ENCODE measurements at regions not wholly inside any gene's neighbourhood (a gene's known extent, or its start where the extent isn't known, plus 50 kb on each side); places are given as distances from the start of the nearest gene placed in this dataset.
"Not testable (repeated sequence)": the region's sequence is repeated elsewhere in the genome, so short reads cannot be mapped to it uniquely, and the experiment has no call there.

GRCh38 chr3:103977417-103977816, 1389.3 kb upstream of the ALCAM start:
- no peak for DNase-seq (ENCODE audit: low read depth in 2 of 2)

DNA sequence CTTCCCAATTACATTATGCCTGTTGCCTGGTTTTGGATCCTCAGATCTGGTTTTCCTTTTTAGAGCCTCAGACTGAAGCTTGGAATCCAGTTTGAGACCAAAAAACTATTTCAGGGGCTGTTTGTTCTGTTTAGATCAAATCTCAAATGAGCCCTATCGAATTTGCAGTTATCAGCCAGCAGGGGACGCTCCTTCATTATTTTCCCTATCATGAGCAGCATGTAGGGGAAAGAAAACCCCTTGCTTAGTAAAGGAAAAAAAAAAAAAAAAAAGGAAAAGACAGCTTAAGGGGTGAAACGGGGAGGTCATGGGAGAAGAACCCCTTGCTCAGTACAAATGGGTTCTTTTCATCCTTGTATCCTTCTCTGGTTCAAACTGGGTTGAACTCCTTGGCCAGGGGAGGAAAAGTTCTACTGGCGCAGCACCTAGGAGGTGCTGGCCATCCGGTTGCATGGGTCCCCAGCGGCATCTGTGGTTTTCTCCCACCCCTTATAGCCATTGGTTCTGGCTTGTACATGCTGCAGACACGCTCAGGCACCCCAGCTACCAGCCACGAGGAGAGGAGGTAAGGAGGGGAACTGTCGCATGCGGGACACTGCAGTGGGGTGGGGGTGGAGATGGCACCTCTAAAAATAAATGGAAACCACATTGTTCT, 1375.1 kb upstream of the ALCAM start:
- DNase-seq (ENCODE audit: low read depth in 2 of 2), result no peak

DNA sequence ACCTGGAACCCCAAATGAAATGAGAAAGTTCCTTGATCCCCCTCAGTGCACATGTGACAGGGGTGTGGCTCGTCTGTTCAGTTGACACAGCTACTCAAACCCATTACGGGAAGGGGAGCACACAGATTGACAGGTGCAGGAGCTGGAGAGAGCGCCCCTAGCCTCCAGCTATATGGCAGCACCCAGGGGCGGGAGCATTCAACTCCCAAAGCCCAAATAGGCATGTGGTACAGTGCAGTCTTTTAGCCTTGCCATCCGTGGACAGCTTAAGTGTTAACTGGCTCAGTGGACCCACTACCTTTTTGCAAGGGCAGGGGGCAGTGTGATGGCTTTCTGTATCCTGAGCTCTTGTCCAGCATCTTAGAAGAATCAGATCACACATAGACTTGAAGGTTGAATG, 1374.2 kb upstream of the ALCAM start:
- DNase-seq (ENCODE audit: low read depth in 2 of 2), result no peak

- DNase-seq (ENCODE audit: low read depth in 2 of 2), result no peak
Observed at GRCh38 chr3:104004956-104005355, 1361.8 kb upstream of the ALCAM start.

DNA sequence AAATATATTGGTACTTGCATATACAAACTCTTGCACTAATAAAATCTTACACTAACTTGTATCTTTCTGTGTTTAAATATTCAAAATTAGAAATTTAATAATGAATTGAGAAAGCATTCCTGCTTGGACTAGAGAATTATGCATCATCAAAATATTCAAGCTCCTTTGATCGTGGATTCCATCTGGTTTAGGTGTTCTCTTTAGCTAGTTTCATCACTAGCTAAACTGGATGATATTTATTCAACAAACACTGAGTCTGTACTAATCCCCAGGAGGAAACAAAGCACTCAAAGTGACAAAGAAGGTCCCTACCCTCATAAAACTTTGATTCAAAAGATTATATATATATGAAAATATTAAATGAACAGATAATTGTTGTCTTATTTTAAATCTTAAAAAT, 1360.9 kb upstream of the ALCAM start:
- no peak for DNase-seq (ENCODE audit: low read depth in 2 of 2)

DNA sequence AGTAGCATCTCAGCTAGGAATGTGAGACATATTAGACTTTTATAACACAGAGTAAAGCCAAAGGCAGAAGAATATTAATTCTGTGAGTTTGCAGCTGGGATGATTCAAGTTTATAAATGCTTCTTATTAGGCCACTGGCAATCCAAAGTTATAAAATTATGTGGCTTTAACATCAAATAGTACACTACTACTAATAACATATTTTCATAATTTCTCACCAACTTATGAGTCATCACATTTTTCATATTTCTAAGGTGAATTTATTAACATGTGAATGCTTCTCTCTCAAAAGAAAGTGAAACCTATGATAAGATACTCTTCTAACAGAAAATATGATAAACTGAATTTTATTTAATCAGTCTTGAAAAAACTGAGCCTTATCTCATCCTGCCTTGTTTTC, 1348.2 kb upstream of the ALCAM start:
- DNase-seq (ENCODE audit: low read depth in 2 of 2), result no peak

DNA sequence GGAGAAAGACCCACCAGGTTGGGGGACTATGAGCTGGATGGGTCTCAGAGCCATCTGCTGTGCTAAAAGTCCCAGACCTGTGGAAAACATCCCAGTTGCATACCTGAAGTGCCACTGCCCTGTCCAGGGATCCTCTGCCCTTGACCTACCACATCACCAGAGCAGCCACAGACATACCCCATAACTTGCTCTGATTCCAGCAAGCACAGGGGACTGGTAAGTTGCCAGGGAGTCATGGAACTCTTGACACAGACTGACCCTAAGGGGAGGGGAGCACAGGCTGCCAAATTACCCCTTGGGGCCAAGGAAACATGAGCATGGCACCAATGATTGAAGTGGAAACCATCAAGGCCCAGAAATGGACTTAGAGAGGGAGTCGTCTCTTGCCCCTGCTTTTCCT, 1335.1 kb upstream of the ALCAM start:
- no peak for DNase-seq (ENCODE audit: low read depth in 2 of 2)

DNA sequence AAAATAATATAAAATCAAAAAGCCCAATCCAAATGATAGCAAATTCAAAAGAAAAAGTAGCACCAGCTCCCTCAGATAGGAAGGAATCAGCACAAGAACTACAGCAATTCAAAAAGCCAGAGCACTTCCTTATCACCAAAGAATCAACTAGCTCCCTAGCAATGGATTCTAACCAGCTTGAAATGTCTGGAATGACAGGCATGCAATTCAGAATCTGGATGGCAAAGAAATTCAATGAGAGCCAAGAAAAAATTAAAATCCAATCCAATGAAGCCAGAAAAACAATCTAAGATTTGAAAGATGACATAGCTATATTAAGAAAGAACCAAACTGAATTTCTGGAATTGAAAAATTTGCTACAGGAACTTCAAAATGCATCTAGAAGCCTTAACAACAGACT, 1334.4 kb upstream of the ALCAM start:
- no peak for DNase-seq (ENCODE audit: low read depth in 2 of 2)

GRCh38 chr3:104040896-104041295, 1325.8 kb upstream of the ALCAM start:
- DNase-seq (ENCODE audit: low read depth in 2 of 2), result no peak

DNA sequence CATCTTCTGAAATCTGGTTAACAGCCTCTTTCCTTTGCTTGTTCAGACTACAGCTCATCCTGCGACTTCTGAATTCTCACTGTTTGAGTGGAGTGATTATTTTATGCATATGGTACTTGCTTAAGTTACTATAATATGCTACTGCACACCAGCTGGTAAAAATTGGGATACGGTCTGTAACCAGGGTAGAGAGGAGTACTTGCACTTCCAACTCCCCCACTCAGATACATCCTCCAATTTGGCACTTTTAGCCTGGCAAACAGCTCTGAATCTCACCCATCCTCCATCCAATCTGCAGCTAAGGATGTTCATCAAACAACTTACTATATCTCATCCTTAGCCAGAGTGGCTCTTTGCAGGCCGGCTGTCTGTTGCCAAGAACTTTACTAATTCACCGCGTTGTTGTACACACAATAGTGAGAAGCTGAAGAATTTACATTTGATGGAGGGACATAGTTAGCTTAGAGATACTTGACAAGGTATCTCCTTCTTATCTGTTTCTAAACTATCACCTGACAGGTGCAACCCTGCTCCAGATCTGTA, 1323.6 kb upstream of the ALCAM start:
- DNase-seq (ENCODE audit: low read depth in 2 of 2), result not testable (repeated sequence)

- DNase-seq (ENCODE audit: low read depth in 2 of 2), result no peak
Observed at GRCh38 chr3:104044002-104044401, 1322.7 kb upstream of the ALCAM start.

GRCh38 chr3:104066658-104067057, 1300.1 kb upstream of the ALCAM start:
- DNase-seq (ENCODE audit: low read depth in 2 of 2), result no peak

DNA sequence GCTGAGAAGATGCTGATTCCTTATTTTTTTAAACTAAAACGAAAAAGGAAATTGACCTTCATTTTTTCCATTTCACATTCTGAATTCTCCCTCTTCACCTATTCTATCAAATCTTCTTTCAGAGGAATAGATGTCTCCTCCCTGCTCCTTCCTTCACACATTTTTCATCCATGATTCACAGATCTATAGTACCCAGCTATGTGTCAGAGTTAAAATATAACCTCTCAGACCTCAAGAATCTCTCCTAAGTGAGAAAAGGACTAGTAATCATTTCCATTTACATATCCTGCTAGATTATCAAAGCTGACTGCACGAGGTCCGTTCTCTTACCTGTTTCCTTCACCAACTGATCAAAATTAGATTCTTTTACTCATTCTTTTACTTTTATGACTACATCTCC, 1297.6 kb upstream of the ALCAM start:
- DNase-seq (ENCODE audit: low read depth in 2 of 2), result no peak

DNA sequence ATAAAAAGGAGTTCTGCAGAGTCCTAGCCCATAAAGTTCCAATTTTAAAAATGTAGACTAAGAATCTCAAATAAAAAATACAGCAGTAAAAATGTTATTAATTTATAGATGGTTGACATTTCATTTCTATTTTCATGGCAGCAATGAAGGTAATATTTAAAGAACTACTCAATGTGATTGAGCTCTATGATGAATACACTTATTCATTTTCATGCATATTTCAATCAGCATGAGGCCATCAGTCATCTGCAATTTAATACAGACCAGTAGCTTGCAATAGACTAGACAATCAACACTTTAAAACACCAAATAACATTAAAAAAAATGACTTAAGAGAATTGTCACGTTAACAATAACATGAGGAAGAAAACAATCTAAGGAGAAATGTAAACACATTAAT, 1295.8 kb upstream of the ALCAM start:
- no peak for DNase-seq (ENCODE audit: low read depth in 2 of 2)

- DNase-seq (ENCODE audit: low read depth in 2 of 2), result no peak
Observed at GRCh38 chr3:104080088-104080626, 1286.6 kb upstream of the ALCAM start.

- no peak for DNase-seq (ENCODE audit: low read depth in 2 of 2)
Observed at GRCh38 chr3:104088738-104089137, 1278.0 kb upstream of the ALCAM start.

- not testable (repeated sequence) for DNase-seq (ENCODE audit: low read depth in 2 of 2)
Observed at GRCh38 chr3:104089987-104090386, 1276.7 kb upstream of the ALCAM start.

DNA sequence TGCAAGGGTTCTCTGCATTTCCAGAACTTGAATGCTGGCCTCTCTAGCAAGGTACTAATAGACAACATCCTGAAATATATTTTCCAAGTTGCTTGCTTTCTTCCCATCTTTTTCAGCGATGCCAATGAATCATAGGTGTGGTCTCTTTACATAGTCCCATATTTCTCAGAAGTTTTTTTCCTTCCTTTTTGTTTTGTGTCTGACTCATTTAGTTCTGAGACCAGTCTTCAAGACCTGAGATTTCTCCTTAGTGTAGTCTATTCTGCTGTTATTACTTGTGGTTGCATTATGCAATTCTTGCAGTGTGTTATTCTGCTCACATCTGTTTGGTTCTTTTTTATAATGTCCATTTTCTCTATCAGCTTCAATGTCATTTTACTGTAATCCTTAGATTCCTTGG, 1265.0 kb upstream of the ALCAM start:
- no peak for DNase-seq (ENCODE audit: low read depth in 2 of 2)

GRCh38 chr3:104102386-104102785, 1264.3 kb upstream of the ALCAM start:
- DNase-seq (ENCODE audit: low read depth in 2 of 2), result no peak

GRCh38 chr3:104106276-104106675, 1260.4 kb upstream of the ALCAM start:
- no peak for DNase-seq (ENCODE audit: low read depth in 2 of 2)

DNA sequence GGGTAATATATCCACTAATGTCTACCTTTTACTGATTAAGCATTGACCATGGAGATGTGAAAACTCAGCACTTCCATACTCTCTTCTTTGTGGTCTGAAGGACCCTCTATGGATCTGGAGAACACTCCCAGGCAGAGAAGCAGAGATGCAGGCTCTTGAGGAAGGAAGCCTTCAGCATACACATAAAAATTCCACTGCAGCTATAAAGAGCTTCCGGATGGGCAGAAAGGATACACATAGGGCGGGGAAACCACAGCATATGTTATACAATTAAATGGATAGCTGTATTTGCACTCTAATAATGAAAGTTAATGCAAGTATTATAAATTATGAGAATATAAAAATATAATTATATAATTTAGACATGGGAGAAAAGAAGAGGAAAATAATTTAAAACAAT, 1258.2 kb upstream of the ALCAM start:
- DNase-seq (ENCODE audit: low read depth in 2 of 2), result no peak

DNA sequence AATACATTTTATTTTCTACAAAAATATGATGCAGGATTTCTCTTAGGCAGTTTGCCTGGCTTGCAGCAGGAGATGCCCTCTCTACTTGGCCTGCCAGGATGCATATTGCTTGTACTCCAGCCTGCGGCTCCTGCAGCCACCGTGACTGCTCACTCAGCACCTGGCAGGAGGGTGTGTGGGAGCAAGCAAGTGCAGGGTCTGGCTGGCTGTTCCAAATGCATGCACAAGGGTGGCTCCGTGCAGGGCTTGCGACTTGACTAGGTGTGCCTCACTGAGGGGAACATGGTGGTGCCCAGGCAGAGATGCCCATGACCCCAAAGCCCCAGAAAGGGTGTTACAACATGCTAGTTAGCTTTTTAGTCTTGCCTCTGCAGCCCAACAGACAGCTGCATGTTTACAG, 1240.2 kb upstream of the ALCAM start:
- DNase-seq (ENCODE audit: low read depth in 2 of 2), result no peak

GRCh38 chr3:104126864-104127553, 1239.7 kb upstream of the ALCAM start:
- DNase-seq (ENCODE audit: low read depth in 2 of 2), result no peak

Data from activated CD4-positive, alpha-beta T cell treated with anti-CD3 and anti-CD28 coated beads for 24 hours (primary cell).